IMR-90 (cell line): ENCODE measurements at regions not wholly inside any gene's neighbourhood (a gene's known extent, or its start where the extent isn't known, plus 50 kb on each side); places are given as distances from the start of the nearest gene placed in this dataset.

ENCODE experiments used
- ATAC-seq: fragments of 200-7000 bp; cut with Tn5 transposase; 2 replicates; pipeline ENCODE4 v1.9.1; 2020; ENCODE audit warnings: low read depth, mild to moderate bottlenecking, moderate library complexity
- BruUV-seq: library from RNA; stranded (reverse); fragments of 400-500 nt; replicated peaks from 2 replicates; lab custom pipeline; 2021; lab: Mats Ljungman, UMichigan
- CTCF ChIA-PET: fragments of 300-600 bp; formaldehyde crosslinking; extraction: SDS; loops from one replicate; lab custom pipeline; 2021; ENCODE audit warnings: antibody characterized with exemption; lab: Yijun Ruan, JAX
- POLR2A ChIA-PET: fragments of 300-600 bp; sonication (Branson Sonifier 250); formaldehyde crosslinking; loops from one replicate; lab custom pipeline; 2022; ENCODE audit warnings: antibody characterized with exemption; ENCODE audit not compliant: unreplicated experiment; lab: Charles Lee
- DNase-seq: peaks from one replicate; pipeline ENCODE4 v3.0.0; 2013
- H2AFZ ChIP-seq: replicated peaks from 2 replicates; pipeline ENCODE3; 2013; ENCODE audit warnings: low read length, mild to moderate bottlenecking; ENCODE audit not compliant: poor library complexity
- H2AK5ac ChIP-seq: 2 replicates; pipeline ENCODE4 v1.6.1; 2013; ENCODE audit warnings: low read depth, low read length, inconsistent platforms
- H2AK9ac ChIP-seq: replicated peaks from 2 replicates; pipeline ENCODE3; 2013; ENCODE audit warnings: mild to moderate bottlenecking, low read depth, low read length, moderate library complexity; ENCODE audit not compliant: poor library complexity
- H2BK120ac ChIP-seq: 2 replicates; pipeline ENCODE4 v1.6.1; 2013; ENCODE audit warnings: low read depth, low read length, inconsistent platforms
- H2BK15ac ChIP-seq: 3 replicates; pipeline ENCODE4 v1.6.1; 2013; ENCODE audit warnings: low read depth, low read length, inconsistent platforms
- H2BK20ac ChIP-seq: 2 replicates; pipeline ENCODE4 v1.6.1; 2013; ENCODE audit warnings: low read depth, mild to moderate bottlenecking, inconsistent platforms, low read length, moderate library complexity
- H2BK5ac ChIP-seq: 2 replicates; pipeline ENCODE4 v1.6.1; 2013; ENCODE audit warnings: mild to moderate bottlenecking, low read depth, low read length, inconsistent platforms; ENCODE audit not compliant: poor library complexity, severe bottlenecking
- H3K14ac ChIP-seq: replicated peaks from 2 replicates; pipeline ENCODE4 v1.6.1; 2013; ENCODE audit warnings: low read depth, low read length, inconsistent platforms
- H3K18ac ChIP-seq: 2 replicates; pipeline ENCODE4 v1.6.1; 2013; ENCODE audit warnings: low read depth, low read length, control low read depth
- H3K23ac ChIP-seq: 2 replicates; pipeline ENCODE4 v1.6.1; 2013; ENCODE audit warnings: low read depth, low read length, inconsistent platforms
- H3K27ac ChIP-seq: 2 replicates; pipeline ENCODE4 v1.5.1; 2013; ENCODE audit warnings: mild to moderate bottlenecking, control low read depth, low read length; ENCODE audit not compliant: insufficient read depth
- H3K27me3 ChIP-seq: 2 replicates; pipeline ENCODE4 v1.6.1; 2013; ENCODE audit warnings: low read length; ENCODE audit not compliant: control insufficient read depth, insufficient read depth
- H3K36me3 ChIP-seq: 2 replicates; pipeline ENCODE4 v1.6.1; 2013; ENCODE audit warnings: low read length, mixed read lengths; ENCODE audit not compliant: control insufficient read depth, insufficient read depth
- H3K4ac ChIP-seq: 2 replicates; pipeline ENCODE4 v1.6.1; 2013; ENCODE audit warnings: low read depth, low read length, inconsistent platforms
- H3K4me1 ChIP-seq: 2 replicates; pipeline ENCODE4 v1.6.1; 2013; ENCODE audit warnings: low read length, mixed read lengths; ENCODE audit not compliant: control insufficient read depth, insufficient read depth
- H3K4me2 ChIP-seq: 2 replicates; pipeline ENCODE4 v1.6.1; 2013; ENCODE audit warnings: low read depth, mild to moderate bottlenecking, control low read depth, low read length, moderate library complexity
- H3K4me3 ChIP-seq: 2 replicates; pipeline ENCODE4 v1.5.1; 2013; ENCODE audit warnings: low read depth, mild to moderate bottlenecking, control low read depth, low read length, moderate library complexity; ENCODE audit not compliant: insufficient read depth
- H3K56ac ChIP-seq: 2 replicates; pipeline ENCODE4 v1.6.1; 2013; ENCODE audit warnings: low read length, inconsistent platforms; ENCODE audit not compliant: insufficient read depth; ENCODE audit errors: extremely low read depth
- H3K79me1 ChIP-seq, 2 experiments: 2 replicates each; pipeline ENCODE4 v1.6.1; 2013; ENCODE audit warnings: low read length in 2 of 2, inconsistent platforms in 1 of 2, low read depth in 1 of 2
- H3K9ac ChIP-seq: 2 replicates; pipeline ENCODE4 v1.6.1; 2013; ENCODE audit warnings: low read depth, low read length, control low read depth
- H3K9me1 ChIP-seq: 2 replicates; pipeline ENCODE4 v1.6.1; 2013; ENCODE audit warnings: low read length, inconsistent platforms; ENCODE audit not compliant: insufficient read depth
- H3K9me3 ChIP-seq: 2 replicates; pipeline ENCODE4 v1.6.1; 2013; ENCODE audit warnings: low read length; ENCODE audit not compliant: control insufficient read depth, insufficient read depth
- H4K20me1 ChIP-seq: 2 replicates; pipeline ENCODE4 v1.6.1; 2013; ENCODE audit warnings: low read length, inconsistent platforms; ENCODE audit not compliant: insufficient read depth
- H4K5ac ChIP-seq: 2 replicates; pipeline ENCODE4 v1.6.1; 2013; ENCODE audit warnings: mild to moderate bottlenecking, low read depth, low read length, control low read depth
- H4K8ac ChIP-seq, 2 experiments: 2 replicates each; pipeline ENCODE4 v1.6.1; 2013; ENCODE audit warnings: low read depth in 2 of 2, low read length in 2 of 2, control low read depth in 1 of 2, inconsistent platforms in 1 of 2
- H4K91ac ChIP-seq: 2 replicates; pipeline ENCODE4 v1.6.1; 2013; ENCODE audit warnings: low read depth, low read length, inconsistent platforms; ENCODE audit not compliant: insufficient read depth
- BHLHE40 ChIP-seq: fragments of 150-350 bp; IDR thresholded peaks from 2 replicates; pipeline ENCODE4 v1.6.1; 2016; ENCODE audit warnings: mild to moderate bottlenecking, low read depth, low read length
- FOS ChIP-seq: fragments of 150-350 bp; IDR thresholded peaks from 2 replicates; pipeline ENCODE4 v1.6.1; 2016; ENCODE audit warnings: low read depth, low read length
- MXI1 ChIP-seq: IDR thresholded peaks from 2 replicates; pipeline ENCODE4 v1.6.1; 2012; ENCODE audit warnings: low read depth, mild to moderate bottlenecking, low read length, moderate library complexity, borderline replicate concordance
- NFE2L2 ChIP-seq: fragments of 150-350 bp; IDR thresholded peaks from 2 replicates; pipeline ENCODE4 v1.6.1; 2016; ENCODE audit warnings: low read depth, mild to moderate bottlenecking, low read length
- POLR2A ChIP-seq: IDR thresholded peaks from 2 replicates; pipeline ENCODE4 v1.6.1; 2012; ENCODE audit warnings: mild to moderate bottlenecking, low read depth, low read length
- RCOR1 ChIP-seq: IDR thresholded peaks from 2 replicates; pipeline ENCODE4 v1.6.1; 2012; ENCODE audit warnings: mild to moderate bottlenecking, low read length, improper control_type of control experiment; ENCODE audit not compliant: insufficient replicate concordance
- RFX5 ChIP-seq: IDR thresholded peaks from 2 replicates; pipeline ENCODE4 v1.8.0; 2012; ENCODE audit warnings: low read depth, mild to moderate bottlenecking, low read length, moderate library complexity
- WGBS, 2 experiments: methylation state at CpG; one replicate each; pipeline versions ENCODE4 v1.1.5 to v1.1.7; 2013; ENCODE audit warnings: missing lambda C conversion rate in 2 of 2; ENCODE audit not compliant: insufficient read length in 1 of 2; ENCODE audit errors: extremely low coverage in 2 of 2; 5-methylcytosine and 5-hydroxymethylcytosine counted together
- dilution Hi-C: fragments of 300-500 bp; cut with HindIII; formaldehyde crosslinking; loops from one replicate; pipeline ENCODE4 v1.14.3; 2018; ENCODE audit warnings: low sequenced_read_pairs; ENCODE audit not compliant: unreplicated experiment
- in situ Hi-C: fragments of 300-500 bp; cut with MboI; formaldehyde crosslinking; loops from 3 replicates; pipeline ENCODE4 v1.14.3; 2019; ENCODE audit warnings: low sequenced_read_pairs, inconsistent platforms, mixed read lengths
- intact Hi-C: fragments of 100-400 bp; cut with micrococcal nuclease; formaldehyde crosslinking; loops from 2 replicates; pipeline ENCODE4 v1.10.0; 2022
- TF ChIP-seq, protein P1 (sequence below): conservative IDR thresholded peaks from 2 replicates; pipeline ENCODE4 v1.5.1; 2012; ENCODE audit warnings: mild to moderate bottlenecking, low read depth, low read length, improper control_type of control experiment

DNA sequence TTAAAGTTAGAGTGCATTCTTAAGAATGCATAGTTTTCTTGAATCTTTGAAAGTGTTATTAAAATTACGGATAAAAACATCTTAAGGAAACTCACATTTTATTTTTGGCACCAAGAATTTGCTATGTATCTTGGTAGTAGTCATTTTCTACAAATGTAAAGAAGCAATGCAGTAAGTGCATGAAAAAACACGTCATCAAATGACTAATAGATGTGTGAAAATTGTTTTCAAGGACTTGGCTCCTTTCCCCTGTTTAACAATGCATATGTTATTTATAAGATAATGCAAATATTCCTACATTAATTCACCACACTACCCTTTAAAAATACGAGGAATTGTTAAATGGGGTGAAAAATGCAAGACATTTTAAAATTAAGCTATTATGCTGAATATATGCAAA, 461.2 kb upstream of the PCDH7 start:
- H2AFZ ChIP-seq: no peak overlapping the region
- H2AK9ac ChIP-seq: no peak overlapping the region
- H3K9me3 ChIP-seq: no peaks in the 10 kb centered on the region
- no TSS peak for BruUV-seq
- H2BK15ac ChIP-seq: no peak overlapping the region
- no peak overlapping the region for H3K14ac ChIP-seq
- TF ChIP-seq POLR2A (no peak), BHLHE40 (no peak), NFE2L2 (no peak), FOS (no peak), MXI1 (no peak), RCOR1 (no peak), RFX5 (no peak)
- TF ChIP-seq, protein P1, sequence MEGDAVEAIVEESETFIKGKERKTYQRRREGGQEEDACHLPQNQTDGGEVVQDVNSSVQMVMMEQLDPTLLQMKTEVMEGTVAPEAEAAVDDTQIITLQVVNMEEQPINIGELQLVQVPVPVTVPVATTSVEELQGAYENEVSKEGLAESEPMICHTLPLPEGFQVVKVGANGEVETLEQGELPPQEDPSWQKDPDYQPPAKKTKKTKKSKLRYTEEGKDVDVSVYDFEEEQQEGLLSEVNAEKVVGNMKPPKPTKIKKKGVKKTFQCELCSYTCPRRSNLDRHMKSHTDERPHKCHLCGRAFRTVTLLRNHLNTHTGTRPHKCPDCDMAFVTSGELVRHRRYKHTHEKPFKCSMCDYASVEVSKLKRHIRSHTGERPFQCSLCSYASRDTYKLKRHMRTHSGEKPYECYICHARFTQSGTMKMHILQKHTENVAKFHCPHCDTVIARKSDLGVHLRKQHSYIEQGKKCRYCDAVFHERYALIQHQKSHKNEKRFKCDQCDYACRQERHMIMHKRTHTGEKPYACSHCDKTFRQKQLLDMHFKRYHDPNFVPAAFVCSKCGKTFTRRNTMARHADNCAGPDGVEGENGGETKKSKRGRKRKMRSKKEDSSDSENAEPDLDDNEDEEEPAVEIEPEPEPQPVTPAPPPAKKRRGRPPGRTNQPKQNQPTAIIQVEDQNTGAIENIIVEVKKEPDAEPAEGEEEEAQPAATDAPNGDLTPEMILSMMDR: no peak
- H2BK120ac ChIP-seq: no peak overlapping the region
- no peak overlapping the region for H3K27ac ChIP-seq
- H3K36me3 ChIP-seq: no peaks in the 10 kb centered on the region
- no peaks in the 10 kb centered on the region for H3K4me1 ChIP-seq
- WGBS, 2 experiments: no CpG with 5 or more reads among the region's 3 CpGs
- dilution Hi-C loops: no loop called here
- no peaks in the 10 kb centered on the region for H3K79me1 ChIP-seq
- H3K9me1 ChIP-seq: no peaks in the 10 kb centered on the region
- no peak overlapping the region for H3K23ac ChIP-seq
- H2BK5ac ChIP-seq: no peak overlapping the region
- in situ Hi-C loops: no loop called here
- no peaks in the 10 kb centered on the region for H3K27me3 ChIP-seq
- H4K20me1 ChIP-seq: no peaks in the 10 kb centered on the region
- intact Hi-C loops: no loop called here
- no peak overlapping the region for H4K91ac ChIP-seq
- ChIA-PET POLR2A (no interaction called here), CTCF (no interaction called here)
- H4K8ac ChIP-seq: no peak overlapping the region
- DNase-seq (no peak), ATAC-seq (no peak)
- no peak overlapping the region for H2BK20ac ChIP-seq
- no peak overlapping the region for H3K4ac ChIP-seq
- no peak overlapping the region for H3K4me3 ChIP-seq
- no peak overlapping the region for H3K18ac ChIP-seq
- H3K4me2 ChIP-seq: no peak overlapping the region
- H3K56ac ChIP-seq: no peak overlapping the region
- no peak overlapping the region for H2AK5ac ChIP-seq
- H4K5ac ChIP-seq: no peak overlapping the region
- H3K9ac ChIP-seq: no peak overlapping the region
